ENCODE measurements at regions not wholly inside any gene's neighbourhood (a gene's known extent, or its start where the extent isn't known, plus 50 kb on each side); places are given as distances from the start of the nearest gene placed in this dataset.

GRCh38 chr2:180751306-180751920 lies 229.0 kb upstream of the UBE2E3 start:
- no peaks in the 10 kb centered on the region for H3K4me1 ChIP-seq (ENCODE audit: low read depth)
- H3K27ac ChIP-seq: no peak overlapping the region
- no peaks in the 10 kb centered on the region for H3K9me3 ChIP-seq (ENCODE audit: low read depth)
- H3K4me3 ChIP-seq: no peak overlapping the region
- TF ChIP-seq CTCF (IDR thresholded peaks at IDR 0.05; ENCODE audit: low read depth, low read length): no peak
- no peak for DNase-seq (ENCODE audit: low read depth in 1 of 2, low spot score in 1 of 2)
- H3K27me3 ChIP-seq: no peaks in the 10 kb centered on the region
- no peaks in the 10 kb centered on the region for H3K36me3 ChIP-seq

GRCh38 chr2:180747728-180748127 lies 232.7 kb upstream of the UBE2E3 start:
- H3K4me1 ChIP-seq (ENCODE audit: low read depth): no peaks in the 10 kb centered on the region
- no peak for DNase-seq (ENCODE audit: low read depth in 1 of 2, low spot score in 1 of 2)
- no peak overlapping the region for H3K4me3 ChIP-seq
- TF ChIP-seq CTCF (IDR thresholded peaks at IDR 0.05; ENCODE audit: low read depth, low read length): no peak
- H3K9me3 ChIP-seq (ENCODE audit: low read depth): no peaks in the 10 kb centered on the region
- no peaks in the 10 kb centered on the region for H3K27me3 ChIP-seq
- no peaks in the 10 kb centered on the region for H3K36me3 ChIP-seq
- H3K27ac ChIP-seq: no peak overlapping the region

GRCh38 chr2:180743401-180743800 lies 237.0 kb upstream of the UBE2E3 start:
- no peak for TF ChIP-seq CTCF (IDR thresholded peaks at IDR 0.05; ENCODE audit: low read depth, low read length)
- H3K27me3 ChIP-seq: no peaks in the 10 kb centered on the region
- H3K36me3 ChIP-seq: no peaks in the 10 kb centered on the region
- no peak for DNase-seq (ENCODE audit: low read depth in 1 of 2, low spot score in 1 of 2)
- H3K27ac ChIP-seq: no peak overlapping the region
- H3K4me3 ChIP-seq: no peak overlapping the region
- H3K4me1 ChIP-seq (ENCODE audit: low read depth): no peaks in the 10 kb centered on the region
- no peaks in the 10 kb centered on the region for H3K9me3 ChIP-seq (ENCODE audit: low read depth)

GRCh38 chr2:180742801-180743200 lies 237.6 kb upstream of the UBE2E3 start:
- Histone ChIP-seq H3K36me3 (no peaks in the 10 kb centered on the region), H3K4me1 (ENCODE audit: low read depth) (no peaks in the 10 kb centered on the region), H3K4me3 (no peak overlapping the region), H3K9me3 (ENCODE audit: low read depth) (no peaks in the 10 kb centered on the region), H3K27me3 (no peaks in the 10 kb centered on the region), H3K27ac (no peak overlapping the region)
- no peak for DNase-seq (ENCODE audit: low read depth in 1 of 2, low spot score in 1 of 2)
- TF ChIP-seq CTCF (IDR thresholded peaks at IDR 0.05; ENCODE audit: low read depth, low read length): no peak

GRCh38 chr2:180739070-180739469 lies 241.3 kb upstream of the UBE2E3 start:
- no peak for DNase-seq (ENCODE audit: low read depth in 1 of 2, low spot score in 1 of 2)
- H3K4me3 ChIP-seq: no peak overlapping the region
- no peaks in the 10 kb centered on the region for H3K27me3 ChIP-seq
- H3K27ac ChIP-seq: no peak overlapping the region
- no peaks in the 10 kb centered on the region for H3K36me3 ChIP-seq
- no peaks in the 10 kb centered on the region for H3K9me3 ChIP-seq (ENCODE audit: low read depth)
- H3K4me1 ChIP-seq (ENCODE audit: low read depth): no peaks in the 10 kb centered on the region
- TF ChIP-seq CTCF (IDR thresholded peaks at IDR 0.05; ENCODE audit: low read depth, low read length): no peak

GRCh38 chr2:180735799-180736198 lies 244.6 kb upstream of the UBE2E3 start:
- no peak overlapping the region for H3K4me3 ChIP-seq
- no peak overlapping the region for H3K27ac ChIP-seq
- no peaks in the 10 kb centered on the region for H3K27me3 ChIP-seq
- H3K4me1 ChIP-seq (ENCODE audit: low read depth): no peaks in the 10 kb centered on the region
- no peak for TF ChIP-seq CTCF (IDR thresholded peaks at IDR 0.05; ENCODE audit: low read depth, low read length)
- DNase-seq (ENCODE audit: low read depth in 1 of 2, low spot score in 1 of 2): no peak
- no peaks in the 10 kb centered on the region for H3K9me3 ChIP-seq (ENCODE audit: low read depth)
- no peaks in the 10 kb centered on the region for H3K36me3 ChIP-seq
